HCT116 (cell line): ENCODE measurements at regions not wholly inside any gene's neighbourhood (a gene's known extent, or its start where the extent isn't known, plus 50 kb on each side); places are given as distances from the start of the nearest gene placed in this dataset.

Experiments used
- ATAC-seq: fragments of 200-7000 bp; cut with Tn5 transposase; 2 replicates; pipeline ENCODE4 v1.9.1; 2020; ENCODE audit warnings: mild to moderate bottlenecking, moderate library complexity
- BruUV-seq: library from RNA; stranded (reverse); fragments of 400-500 nt; replicated peaks from 2 replicates; lab custom pipeline; 2021; lab: Mats Ljungman, UMichigan
- CTCF ChIA-PET: fragments of 300-600 bp; sonication (Branson Sonifier 250); formaldehyde crosslinking; loops from one replicate; lab custom pipeline; 2021; ENCODE audit warnings: antibody characterized with exemption; lab: Charles Lee
- POLR2A ChIA-PET: fragments of 300-600, 350-600 bp; sonication (Branson Sonifier 250); formaldehyde crosslinking; loops from one replicate; lab custom pipeline; 2021; ENCODE audit warnings: antibody characterized with exemption; lab: Charles Lee
- RAD21 ChIA-PET, 2 experiments: fragments of 300-600 bp; sonication (Branson Sonifier 250); formaldehyde crosslinking; loops; one replicate each; lab custom pipeline; 2023; ENCODE audit warnings: low total read pairs in 2 of 2; ENCODE audit not compliant: uncharacterized antibody in 2 of 2, unreplicated experiment in 2 of 2, low non-redundant PET in 1 of 2; lab: Charles Lee
- DNase-seq: peaks from one replicate; pipeline ENCODE4 v3.0.0-alpha.2; 2010; ENCODE audit warnings: low read depth, low spot score
- H2AFZ ChIP-seq: fragments of 200-600 bp; shearing (Covaris generic), sonication (generic); 2 replicates; pipeline ENCODE4 v1.6.1; 2017; ENCODE audit warnings: low read depth, mixed run types, mixed read lengths, antibody characterized with exemption, low read length; ENCODE audit not compliant: poor library complexity, severe bottlenecking
- H3K27ac ChIP-seq: 2 replicates; pipeline ENCODE4 v1.5.1; 2012; ENCODE audit warnings: low read depth, low read length
- H3K27me3 ChIP-seq: fragments of 200-600 bp; sonication (generic); 2 replicates; pipeline ENCODE4 v1.6.1; 2016; ENCODE audit warnings: mixed run types, low read length, mixed read lengths; ENCODE audit not compliant: insufficient read depth
- H3K36me3 ChIP-seq, 2 experiments: fragments of 200-500 bp in 1 of 2; fragments of 200-600 bp in 1 of 2; sonication (Bioruptor generic) in 1 of 2; sonication (generic) in 1 of 2; 2 replicates each; pipeline versions ENCODE4 v1.5.1 to v1.6.1; 2014 to 2016; ENCODE audit warnings: low read length in 2 of 2, inconsistent platforms in 1 of 2, mixed read lengths in 1 of 2, mixed run types in 1 of 2; ENCODE audit not compliant: insufficient read depth in 2 of 2, control insufficient read depth in 1 of 2
- H3K4me1 ChIP-seq, 2 experiments: fragments of 200-600 bp in 1 of 2; sonication (generic) in 1 of 2; 2 replicates each; pipeline versions ENCODE4 v1.5.1 to v1.6.1; 2012 to 2017; ENCODE audit warnings: low read length in 2 of 2, inconsistent platforms in 1 of 2, mild to moderate bottlenecking in 1 of 2, mixed read lengths in 1 of 2, mixed run types in 1 of 2, moderate library complexity in 1 of 2; ENCODE audit not compliant: insufficient read depth in 2 of 2, control insufficient read depth in 1 of 2
- H3K4me2 ChIP-seq: fragments of 200-600 bp; sonication (generic); 2 replicates; pipeline ENCODE4 v1.6.1; 2017; ENCODE audit warnings: mixed run types, low read length, mixed read lengths
- H3K4me3 ChIP-seq, 2 experiments: fragments of 200-600 bp in 1 of 2; sonication (generic) in 1 of 2; replicated peaks in 1 of 2; 2 replicates each; pipeline ENCODE4 v1.5.1; 2011 to 2016; ENCODE audit warnings: low read length in 2 of 2, control low read depth in 1 of 2, low read depth in 1 of 2, mild to moderate bottlenecking in 1 of 2, mixed read lengths in 1 of 2, mixed run types in 1 of 2
- H3K79me2 ChIP-seq: fragments of 200-600 bp; sonication (generic); 2 replicates; pipeline ENCODE4 v1.6.1; 2017; ENCODE audit warnings: mild to moderate bottlenecking, mixed run types, low read length, moderate library complexity, mixed read lengths; ENCODE audit not compliant: insufficient read depth
- H3K9ac ChIP-seq: fragments of 200-600 bp; sonication (generic); 2 replicates; pipeline ENCODE4 v1.6.1; 2016; ENCODE audit warnings: low read length, mixed read lengths
- H3K9me2 ChIP-seq: fragments of 200-600 bp; sonication (generic), shearing (Covaris generic); 2 replicates; pipeline ENCODE4 v1.6.1; 2017; ENCODE audit warnings: mixed run types, mild to moderate bottlenecking, moderate library complexity; ENCODE audit not compliant: insufficient read depth
- H3K9me3 ChIP-seq, 2 experiments: fragments of 200-500 bp in 1 of 2; fragments of 200-600 bp in 1 of 2; sonication (Bioruptor generic) in 1 of 2; sonication (generic) in 1 of 2; 2 replicates each; pipeline ENCODE4 v1.6.1; 2014 to 2017; ENCODE audit warnings: low read length in 2 of 2, mixed read lengths in 2 of 2, inconsistent platforms in 1 of 2, low read depth in 1 of 2, mild to moderate bottlenecking in 1 of 2, mixed run types in 1 of 2, moderate library complexity in 1 of 2; ENCODE audit not compliant: control insufficient read depth in 1 of 2, insufficient read depth in 1 of 2
- H4K20me1 ChIP-seq: fragments of 200-600 bp; sonication (generic), shearing (Covaris generic); 2 replicates; pipeline ENCODE4 v1.6.1; 2017; ENCODE audit warnings: mixed run types, mild to moderate bottlenecking, moderate library complexity; ENCODE audit not compliant: insufficient read depth
- ELF1 ChIP-seq: IDR thresholded peaks from 2 replicates; pipeline ENCODE4 v1.6.1; 2012; ENCODE audit warnings: low read depth, borderline replicate concordance
- EZH2phosphoT487 ChIP-seq: fragments of 200-600 bp; IDR thresholded peaks from 2 replicates; pipeline ENCODE4 v1.6.1; 2018; ENCODE audit warnings: antibody characterized with exemption, borderline replicate concordance
- JUND ChIP-seq: IDR thresholded peaks from 2 replicates; pipeline ENCODE4 v1.6.1; 2012
- SIN3A ChIP-seq: IDR thresholded peaks from 2 replicates; pipeline ENCODE4 v1.6.1; 2012; ENCODE audit warnings: low read depth
- TCF7L2 ChIP-seq: IDR thresholded peaks from 2 replicates; pipeline ENCODE4 v1.7.0; 2011; ENCODE audit warnings: borderline replicate concordance, inconsistent platforms; ENCODE audit not compliant: insufficient read depth, insufficient read length; ENCODE audit errors: extremely low read depth
- intact Hi-C: fragments of 100-400 bp; cut with micrococcal nuclease; formaldehyde crosslinking; loops from 2 replicates; pipeline ENCODE4 v1.10.0; 2022
- TF ChIP-seq, protein P1 (sequence below): IDR thresholded peaks from 2 replicates; pipeline ENCODE4 v1.6.1; 2012
- TF ChIP-seq, protein P2 (sequence below): IDR thresholded peaks from 2 replicates; pipeline ENCODE4 v1.6.1; 2012; ENCODE audit warnings: low read depth

DNA sequence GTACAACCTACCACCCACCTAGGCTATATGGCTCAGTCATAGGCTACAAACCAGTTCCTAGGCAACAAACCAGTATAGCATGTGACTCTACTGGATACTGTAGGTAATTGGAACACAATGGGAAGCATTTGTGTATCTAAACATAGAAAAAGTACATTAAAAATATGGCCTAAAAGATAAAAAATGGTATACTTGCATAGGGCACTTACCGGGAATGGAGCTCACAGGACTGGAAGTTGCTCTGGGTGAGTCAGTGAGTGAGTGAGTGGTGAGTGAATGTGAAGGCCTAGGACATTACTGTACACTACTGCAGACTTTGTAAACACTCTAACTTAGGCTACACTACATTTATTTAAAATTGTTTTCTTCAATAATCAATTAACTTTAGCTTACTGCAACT, 139.2 kb upstream of the RBPJ start:
- BruUV-seq = no TSS peak

DNA sequence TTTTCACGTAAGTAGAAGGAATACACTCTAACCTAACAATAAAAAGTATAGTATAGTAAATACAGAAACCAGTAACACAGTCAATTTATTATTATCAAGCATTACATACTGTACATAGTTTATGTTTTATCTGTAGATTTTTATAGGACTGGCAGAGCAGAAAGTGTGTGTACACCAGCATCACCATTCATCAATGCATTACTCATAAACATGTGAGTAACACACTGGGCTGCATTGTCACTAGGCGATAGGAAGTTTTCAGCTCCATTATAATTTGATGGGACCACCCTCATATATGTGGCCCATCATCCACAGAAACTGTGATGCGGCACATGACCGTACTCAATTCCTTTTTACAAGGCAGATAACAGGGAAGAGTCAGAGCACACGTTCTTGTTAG, 137.8 kb upstream of the RBPJ start:
- Histone ChIP-seq H3K9me2 (no peaks in the 10 kb centered on the region), H3K4me2 (no peak overlapping the region), H3K9ac (no peak overlapping the region), H3K4me1 (peaks cover 0 to 3% of the 10 kb centered on the region in 2 experiments; a peak in 1 of 4 replicates), H3K27me3 (no peaks in the 10 kb centered on the region), H3K4me3 (no peak overlapping the region), H4K20me1 (no peaks in the 10 kb centered on the region), H3K36me3 (no peaks in the 10 kb centered on the region), H3K9me3 (no peaks in the 10 kb centered on the region), H2AFZ (no peak overlapping the region), H3K79me2 (no peaks in the 10 kb centered on the region), H3K27ac (no peak overlapping the region)
- no peak for DNase-seq
- ChIA-PET CTCF (interaction anchor here (1.1 kb wide), 1 partner anchor 22 kb away, joined by 4 read pairs; no protein-coding TSS in a partner anchor), RAD21 (no interaction called here), POLR2A (no interaction called here)
- no TSS peak for BruUV-seq
- intact Hi-C loops = no loop called here
- no peak for ATAC-seq
- no peak for TF ChIP-seq EZH2phosphoT487
- no peak for TF ChIP-seq TCF7L2
- TF ChIP-seq, protein P1, sequence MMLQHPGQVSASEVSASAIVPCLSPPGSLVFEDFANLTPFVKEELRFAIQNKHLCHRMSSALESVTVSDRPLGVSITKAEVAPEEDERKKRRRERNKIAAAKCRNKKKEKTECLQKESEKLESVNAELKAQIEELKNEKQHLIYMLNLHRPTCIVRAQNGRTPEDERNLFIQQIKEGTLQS = no peak
- TF ChIP-seq, protein P2, sequence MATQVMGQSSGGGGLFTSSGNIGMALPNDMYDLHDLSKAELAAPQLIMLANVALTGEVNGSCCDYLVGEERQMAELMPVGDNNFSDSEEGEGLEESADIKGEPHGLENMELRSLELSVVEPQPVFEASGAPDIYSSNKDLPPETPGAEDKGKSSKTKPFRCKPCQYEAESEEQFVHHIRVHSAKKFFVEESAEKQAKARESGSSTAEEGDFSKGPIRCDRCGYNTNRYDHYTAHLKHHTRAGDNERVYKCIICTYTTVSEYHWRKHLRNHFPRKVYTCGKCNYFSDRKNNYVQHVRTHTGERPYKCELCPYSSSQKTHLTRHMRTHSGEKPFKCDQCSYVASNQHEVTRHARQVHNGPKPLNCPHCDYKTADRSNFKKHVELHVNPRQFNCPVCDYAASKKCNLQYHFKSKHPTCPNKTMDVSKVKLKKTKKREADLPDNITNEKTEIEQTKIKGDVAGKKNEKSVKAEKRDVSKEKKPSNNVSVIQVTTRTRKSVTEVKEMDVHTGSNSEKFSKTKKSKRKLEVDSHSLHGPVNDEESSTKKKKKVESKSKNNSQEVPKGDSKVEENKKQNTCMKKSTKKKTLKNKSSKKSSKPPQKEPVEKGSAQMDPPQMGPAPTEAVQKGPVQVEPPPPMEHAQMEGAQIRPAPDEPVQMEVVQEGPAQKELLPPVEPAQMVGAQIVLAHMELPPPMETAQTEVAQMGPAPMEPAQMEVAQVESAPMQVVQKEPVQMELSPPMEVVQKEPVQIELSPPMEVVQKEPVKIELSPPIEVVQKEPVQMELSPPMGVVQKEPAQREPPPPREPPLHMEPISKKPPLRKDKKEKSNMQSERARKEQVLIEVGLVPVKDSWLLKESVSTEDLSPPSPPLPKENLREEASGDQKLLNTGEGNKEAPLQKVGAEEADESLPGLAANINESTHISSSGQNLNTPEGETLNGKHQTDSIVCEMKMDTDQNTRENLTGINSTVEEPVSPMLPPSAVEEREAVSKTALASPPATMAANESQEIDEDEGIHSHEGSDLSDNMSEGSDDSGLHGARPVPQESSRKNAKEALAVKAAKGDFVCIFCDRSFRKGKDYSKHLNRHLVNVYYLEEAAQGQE = no peak
- TF ChIP-seq ELF1 = no peak
- TF ChIP-seq SIN3A = no peak

More for the DNA sequence above, 139.2 kb upstream of the RBPJ start:
- no peak for DNase-seq
- no peaks in the 10 kb centered on the region for H3K79me2 ChIP-seq
- CTCF ChIA-PET = interaction anchor here (1.1 kb wide), 1 partner anchor 20 kb away, joined by 4 read pairs; no protein-coding TSS in a partner anchor
- no peak overlapping the region for H2AFZ ChIP-seq
- H3K36me3 ChIP-seq = no peaks in the 10 kb centered on the region
- ATAC-seq = no peak
- H3K4me2 ChIP-seq = no peak overlapping the region
- RAD21 ChIA-PET = no interaction called here
- peaks cover 0 to 3% of the 10 kb centered on the region in 2 experiments; a peak in 1 of 4 replicates for H3K4me1 ChIP-seq
- H3K27me3 ChIP-seq = no peaks in the 10 kb centered on the region
- no peaks in the 10 kb centered on the region for H3K9me3 ChIP-seq
- no peaks in the 10 kb centered on the region for H3K9me2 ChIP-seq
- H3K9ac ChIP-seq = no peak overlapping the region
- H3K4me3 ChIP-seq = no peak overlapping the region
- POLR2A ChIA-PET = no interaction called here
- no peak for TF ChIP-seq JUND
- TF ChIP-seq, protein P2 = no peak
- intact Hi-C loops = no loop called here
- no peak overlapping the region for H3K27ac ChIP-seq
- no peaks in the 10 kb centered on the region for H4K20me1 ChIP-seq
